Stimulated activated naive CD8-positive, alpha-beta T cell treated with anti-CD3 and anti-CD28 coated beads, Interleukin-15, Interleukin-2, amounts not matched to agents 100 U/mL and 50 U/mL, for 24 hours (primary cell): ENCODE measurements at regions not wholly inside any gene's neighbourhood (a gene's known extent, or its start where the extent isn't known, plus 50 kb on each side); places are given as distances from the start of the nearest gene placed in this dataset.
"Not testable (repeated sequence)": the region's sequence is repeated elsewhere in the genome, so short reads cannot be mapped to it uniquely, and the experiment has no call there.

Experiments
- ATAC-seq: fragments of 150-1000 bp; cut with Tn5 transposase; one replicate; pipeline ENCODE4 v1.10.0; 2021
- DNase-seq: peaks from one replicate; pipeline ENCODE4 v3.0.0; 2021

DNA sequence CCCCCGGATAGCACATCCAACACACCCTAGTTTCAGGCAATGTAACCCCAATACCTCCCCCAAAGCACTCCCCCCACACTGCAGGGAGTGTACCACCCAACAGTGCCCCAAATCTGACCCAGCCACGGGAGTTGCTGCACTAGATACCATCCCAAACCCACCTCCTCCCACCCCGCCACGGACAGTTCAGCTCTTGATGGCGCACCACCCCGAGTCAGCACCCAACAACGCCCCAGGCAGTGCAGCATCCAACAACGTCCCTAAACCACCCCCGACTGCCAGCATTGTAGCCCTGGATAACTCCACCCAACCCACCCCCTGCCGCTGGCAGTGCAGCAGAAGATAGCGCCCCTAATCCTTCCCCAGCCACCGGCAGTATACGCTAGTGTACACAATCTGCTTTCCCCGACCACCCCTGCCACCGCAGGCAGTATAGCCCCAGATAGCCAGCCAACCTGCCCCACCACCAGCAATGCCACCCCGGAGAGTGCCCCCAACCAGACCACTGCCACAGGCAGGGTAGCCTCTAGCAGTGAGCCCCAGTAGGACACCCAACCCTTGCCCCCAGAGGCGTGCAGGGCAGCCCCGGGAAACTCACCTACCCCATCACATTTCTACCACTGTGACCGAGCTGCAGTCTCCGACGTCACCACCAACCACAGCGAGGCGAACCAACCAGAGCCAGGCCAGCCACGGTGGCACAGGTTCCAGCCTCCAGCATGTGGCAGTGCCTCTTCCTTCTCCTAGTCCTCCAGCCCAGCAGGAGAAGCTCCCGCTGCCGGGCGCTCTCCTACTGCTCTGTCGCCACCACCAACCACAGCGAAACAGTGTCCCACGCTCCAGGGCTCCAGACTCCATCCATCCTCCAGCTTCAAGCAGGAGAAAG is 178.1 kb downstream of the POTEB3 start:
- DNase-seq: no peak
- no peak for ATAC-seq

DNA sequence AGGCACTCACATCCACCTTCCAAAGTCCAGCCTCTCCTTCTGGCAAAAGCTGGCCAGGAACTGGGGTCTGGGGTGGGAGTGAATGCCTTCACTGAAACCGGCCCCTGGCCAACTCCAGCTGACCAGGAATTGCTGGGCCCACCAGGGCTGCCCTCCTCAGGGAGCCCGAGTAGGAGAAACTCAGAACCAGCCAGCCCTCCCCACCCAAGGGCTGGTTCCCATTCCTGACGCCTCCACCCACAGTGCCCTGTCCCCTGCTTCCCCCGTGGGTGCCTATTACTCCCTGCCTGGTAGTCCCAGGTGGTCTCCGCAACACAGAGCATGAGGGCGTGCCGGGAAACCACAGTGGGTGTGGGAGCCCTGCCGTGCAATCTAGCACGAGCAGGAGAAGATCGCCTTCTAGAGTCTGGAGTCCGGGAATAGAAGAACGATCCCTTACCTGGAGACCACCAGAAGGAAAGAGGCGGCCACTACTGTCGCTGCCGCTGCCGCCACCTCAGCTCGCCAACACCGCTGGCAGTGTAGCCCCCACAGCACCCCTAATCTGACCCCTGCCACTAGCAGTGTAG is 178.8 kb downstream of the POTEB3 start:
- DNase-seq: no peak

DNA sequence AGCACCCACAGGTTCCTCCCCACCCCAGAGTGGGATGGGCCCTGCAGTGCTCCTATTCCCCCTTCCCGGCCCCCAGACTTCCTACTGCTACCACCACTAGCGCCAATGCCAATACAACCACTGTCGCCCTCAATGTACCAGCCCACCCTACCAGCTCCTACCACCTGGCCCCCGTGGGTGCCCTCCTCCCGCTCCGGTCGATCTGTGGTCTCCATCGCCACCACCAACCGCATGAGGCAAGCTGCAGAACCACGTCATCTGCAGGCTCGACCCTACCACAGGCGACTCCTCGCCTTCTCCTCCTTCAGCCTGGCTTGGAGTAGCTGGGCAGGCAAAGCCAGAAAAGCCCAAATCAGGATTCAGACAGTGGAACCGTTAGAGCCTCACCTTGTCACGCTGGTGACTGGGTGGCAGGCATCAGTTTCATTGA is 179.3 kb downstream of the POTEB3 start:
- ATAC-seq (no peak), DNase-seq (no peak)

More for the DNA sequence above, 178.8 kb downstream of the POTEB3 start:
- no peak for ATAC-seq

DNA sequence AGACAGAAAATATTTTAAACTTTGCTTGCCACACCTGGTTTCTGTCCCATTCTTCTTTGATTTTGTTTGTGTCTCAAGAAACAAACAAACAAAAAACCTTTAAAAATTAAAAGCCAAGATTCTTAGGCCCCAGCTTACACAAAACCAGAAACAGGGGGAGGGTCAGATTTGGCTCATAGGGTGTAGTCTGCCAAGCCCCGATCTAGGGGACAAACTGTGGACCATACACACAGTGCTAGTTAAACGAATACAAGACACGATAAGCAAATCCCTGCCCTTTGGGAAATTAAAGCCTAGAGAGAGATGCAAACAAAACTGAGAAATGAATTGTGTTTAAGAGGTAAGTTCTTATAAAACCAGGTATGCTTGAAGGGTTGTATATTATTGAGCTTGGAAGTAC is 181.7 kb downstream of the POTEB3 start:
- ATAC-seq, DNase-seq: not testable (repeated sequence)

DNA sequence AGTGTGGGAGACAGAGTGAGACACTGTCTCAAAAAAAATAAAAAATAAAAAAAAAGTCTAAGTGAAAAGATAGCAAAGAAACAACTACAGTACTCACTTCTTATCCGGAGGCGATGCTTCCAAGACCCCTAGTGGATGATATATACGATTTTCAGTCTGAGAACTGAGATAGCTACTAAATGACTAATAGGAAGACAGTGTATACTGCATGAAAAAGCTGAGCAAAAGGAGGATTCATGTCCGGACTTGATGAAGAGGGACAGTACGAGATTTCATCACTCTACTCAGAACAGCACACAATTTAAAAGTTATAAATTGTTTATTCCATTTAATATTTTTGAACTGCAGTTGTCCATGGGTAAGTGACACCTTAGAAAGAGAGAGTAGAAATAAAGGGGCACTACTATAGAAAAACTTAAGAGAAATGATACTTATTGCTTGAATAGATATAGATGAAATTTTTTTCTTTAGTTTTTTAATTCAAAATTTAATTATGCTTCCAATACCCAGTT is 190.7 kb downstream of the POTEB3 start:
- not testable (repeated sequence) for ATAC-seq, DNase-seq
